GM18867 (cell line): ENCODE measurements at regions not wholly inside any gene's neighbourhood (a gene's known extent, or its start where the extent isn't known, plus 50 kb on each side); places are given as distances from the start of the nearest gene placed in this dataset.

Experiments used
- ATAC-seq: cut with Tn5 transposase; IDR thresholded peaks from one replicate; pipeline ENCODE4 v1.9.1; 2021; ENCODE audit warnings: mild to moderate bottlenecking, moderate library complexity; ENCODE audit not compliant: unreplicated experiment

DNA sequence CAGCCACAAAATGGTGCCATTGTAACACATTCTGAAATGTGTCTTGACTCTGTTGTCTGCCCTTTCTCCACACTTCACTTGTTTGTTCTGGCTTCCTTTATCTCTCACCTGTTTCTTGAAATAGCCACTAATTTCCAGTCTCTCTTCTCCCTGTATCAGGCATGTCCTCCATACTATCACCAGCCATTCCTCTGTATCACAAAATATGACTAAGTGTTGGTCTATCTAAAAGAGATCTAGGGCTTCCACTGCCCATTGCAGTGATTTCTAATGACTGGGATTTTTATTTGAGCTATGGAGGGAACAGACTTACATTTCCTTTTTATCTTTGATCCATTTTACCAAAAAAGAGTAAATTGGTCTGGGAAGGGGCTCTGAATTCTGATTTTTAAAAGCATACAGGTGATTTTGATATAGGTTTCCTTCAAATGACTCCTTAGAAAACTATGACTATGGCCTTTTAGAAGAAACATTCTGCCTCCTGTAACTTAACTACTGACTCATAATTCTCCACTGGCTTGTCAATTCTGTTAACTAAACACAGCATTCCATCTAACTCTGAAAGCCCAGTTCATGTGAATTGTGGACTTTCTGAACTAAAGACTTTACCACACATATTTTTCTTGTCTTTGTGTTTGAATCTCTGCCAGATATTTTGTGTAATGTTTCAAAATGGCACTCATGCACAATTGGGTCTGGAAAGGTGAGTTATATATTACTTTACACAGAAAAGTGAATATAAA, 1121.4 kb downstream of the XPNPEP1 start:
- no peak for ATAC-seq

DNA sequence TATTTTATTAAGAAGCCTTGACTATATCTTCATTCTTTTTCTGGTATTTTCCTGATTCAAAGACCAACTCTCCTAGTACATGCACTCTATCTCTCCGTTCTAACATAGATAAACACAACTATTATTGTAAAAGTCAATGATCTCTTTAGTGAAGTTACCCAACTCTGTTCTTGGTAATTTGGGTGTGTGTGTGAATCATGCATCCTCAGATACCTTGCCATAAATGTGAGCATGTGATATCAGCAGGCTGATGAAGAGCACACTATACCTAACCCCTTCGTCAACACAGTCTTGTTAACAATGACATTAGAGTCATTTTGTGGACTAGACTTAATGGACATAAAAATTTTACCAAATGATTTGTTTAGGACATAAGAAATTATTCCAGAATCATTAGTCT, 1122.1 kb downstream of the XPNPEP1 start:
- ATAC-seq = no peak

DNA sequence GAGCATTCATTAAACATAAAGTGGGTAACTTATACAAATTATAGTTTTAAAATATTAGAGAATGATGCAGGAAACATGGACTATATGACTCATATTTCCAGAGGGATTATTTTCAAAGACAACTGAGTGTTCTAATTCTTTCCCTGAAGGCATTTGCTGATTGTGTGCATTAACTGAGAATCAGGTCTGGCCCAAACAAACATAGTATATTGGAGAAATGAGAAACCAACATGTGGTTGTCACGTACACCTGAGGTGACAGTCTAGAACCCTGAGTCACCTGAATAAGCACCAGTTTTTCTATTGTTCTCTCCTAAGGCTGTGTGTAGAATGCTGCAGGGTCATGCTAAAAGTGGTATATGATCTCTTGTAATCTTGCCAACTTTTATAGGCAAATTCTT, 1125.7 kb downstream of the XPNPEP1 start:
- ATAC-seq = no peak

DNA sequence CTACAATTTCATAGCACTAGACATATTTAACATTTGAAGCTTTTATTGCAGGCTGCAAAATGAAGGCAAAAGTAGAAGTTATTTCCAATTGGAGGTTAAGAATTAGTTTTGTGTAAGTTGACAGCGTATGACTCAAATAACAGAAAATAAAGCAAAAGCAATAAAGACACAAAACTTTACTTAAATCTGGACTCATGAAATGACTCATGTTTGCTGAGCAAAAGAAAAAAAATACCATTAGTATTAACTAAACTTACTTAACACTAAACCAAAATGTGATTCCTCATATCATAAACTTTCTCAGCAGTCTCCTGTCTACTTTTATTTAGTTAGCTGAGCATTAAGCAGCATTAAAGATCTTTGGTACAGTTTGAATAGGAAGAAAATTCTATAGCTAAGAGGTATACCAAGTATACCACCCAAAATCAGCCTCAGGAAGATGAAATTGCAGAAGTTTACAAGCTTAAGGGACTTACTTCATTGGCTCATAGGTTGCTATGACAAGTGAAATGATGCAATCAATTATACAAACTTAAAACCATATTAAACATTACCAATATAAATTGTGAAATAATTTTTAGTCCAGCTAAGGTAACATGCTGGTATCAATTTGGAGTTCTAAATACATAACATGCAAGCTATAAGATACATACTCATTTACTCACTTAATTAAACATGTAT, 1131.4 kb downstream of the XPNPEP1 start:
- ATAC-seq = no peak

DNA sequence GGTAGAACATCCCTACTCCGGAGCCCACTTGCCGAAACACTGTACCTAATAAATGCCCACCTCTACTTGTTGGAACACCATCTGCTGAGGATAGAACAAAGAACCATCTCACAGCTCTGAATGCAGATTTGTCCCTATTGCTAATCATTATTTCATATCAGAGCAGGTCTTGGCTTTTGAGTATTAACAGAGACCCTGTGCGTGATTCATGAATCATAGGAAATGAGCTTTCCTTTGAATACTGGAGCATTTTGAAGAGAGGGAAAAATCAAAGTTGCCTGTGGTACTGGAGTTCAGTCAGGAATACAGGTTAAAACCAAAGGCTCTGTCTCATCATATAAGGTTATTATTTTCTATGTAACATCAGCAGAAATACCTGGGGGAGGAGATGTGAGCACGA, 1132.3 kb downstream of the XPNPEP1 start:
- ATAC-seq = no peak

DNA sequence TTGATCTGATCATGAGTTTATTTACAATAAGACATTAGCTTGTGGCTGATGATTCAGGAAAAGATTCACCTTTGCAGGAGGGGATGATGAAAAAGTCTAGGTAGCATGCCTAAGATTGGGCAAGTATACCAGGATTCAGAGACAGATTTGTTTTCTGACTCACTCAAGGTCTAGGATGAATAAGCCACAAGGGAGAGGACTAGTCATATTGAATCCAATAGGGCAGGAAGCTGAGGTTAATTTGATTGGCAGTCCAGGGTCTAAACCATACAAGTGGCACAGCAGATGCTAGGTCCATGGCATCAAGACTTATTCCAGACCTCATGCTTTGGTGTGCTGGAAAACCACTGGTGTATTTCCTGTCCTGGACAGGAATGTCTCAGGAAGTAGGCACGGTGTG, 1133.4 kb downstream of the XPNPEP1 start:
- ATAC-seq = peak; percentile 83

DNA sequence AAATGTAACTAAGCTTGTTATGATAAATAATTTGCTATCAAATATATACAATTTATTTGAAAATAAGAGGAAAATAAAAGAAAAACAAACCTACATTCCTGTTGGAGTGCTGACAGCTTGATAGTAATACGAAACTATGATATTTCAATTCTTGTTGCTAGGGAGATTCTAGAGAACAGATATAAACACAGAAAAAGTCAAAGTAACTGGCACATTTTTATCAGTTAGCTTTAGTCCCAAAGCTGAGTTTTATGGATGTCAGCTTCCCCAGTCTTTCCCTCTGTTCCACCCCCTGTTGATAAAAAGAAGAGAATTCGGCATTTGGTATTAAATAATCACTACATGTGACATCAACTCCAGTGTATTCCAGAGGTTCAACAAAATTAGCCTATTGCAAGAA, 1134.0 kb downstream of the XPNPEP1 start:
- no peak for ATAC-seq

DNA sequence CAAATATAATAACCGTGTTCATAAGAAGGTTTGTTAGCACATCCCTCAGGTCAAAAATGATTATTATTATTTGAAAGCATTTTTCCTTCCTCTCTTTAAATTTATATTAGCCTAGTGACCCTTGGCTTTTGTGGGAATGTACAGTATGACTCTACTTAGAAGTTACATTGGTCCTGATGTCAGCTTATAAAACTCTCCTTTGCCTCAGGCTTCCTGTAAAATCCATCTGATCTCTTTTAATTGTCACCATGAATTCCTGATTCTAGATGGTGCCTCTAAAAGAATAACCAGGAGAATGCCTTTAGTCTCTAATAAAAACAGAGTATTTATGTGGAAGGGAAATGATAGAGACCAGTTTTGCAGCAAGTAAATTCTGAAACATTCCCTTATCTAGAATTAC, 1134.4 kb downstream of the XPNPEP1 start:
- no peak for ATAC-seq

DNA sequence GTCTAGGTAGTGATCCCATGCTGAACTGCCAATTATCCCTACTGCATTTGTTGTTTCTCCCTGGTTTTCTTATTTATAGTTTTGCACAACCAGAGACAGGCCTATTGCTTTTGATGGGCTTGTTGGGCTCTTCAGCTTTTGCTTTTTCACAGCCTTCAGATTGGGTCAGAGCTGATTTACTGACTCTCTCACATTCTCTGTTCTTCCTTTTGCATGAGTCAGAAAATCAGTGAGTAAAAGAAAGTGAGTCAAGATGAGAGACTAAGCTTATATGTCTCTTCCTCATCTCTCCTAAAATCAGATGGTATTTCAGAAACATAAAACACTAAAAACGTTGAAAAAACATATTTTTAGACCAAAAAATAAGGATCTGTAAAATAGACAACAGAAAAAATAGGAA, 1135.4 kb downstream of the XPNPEP1 start:
- ATAC-seq = no peak

DNA sequence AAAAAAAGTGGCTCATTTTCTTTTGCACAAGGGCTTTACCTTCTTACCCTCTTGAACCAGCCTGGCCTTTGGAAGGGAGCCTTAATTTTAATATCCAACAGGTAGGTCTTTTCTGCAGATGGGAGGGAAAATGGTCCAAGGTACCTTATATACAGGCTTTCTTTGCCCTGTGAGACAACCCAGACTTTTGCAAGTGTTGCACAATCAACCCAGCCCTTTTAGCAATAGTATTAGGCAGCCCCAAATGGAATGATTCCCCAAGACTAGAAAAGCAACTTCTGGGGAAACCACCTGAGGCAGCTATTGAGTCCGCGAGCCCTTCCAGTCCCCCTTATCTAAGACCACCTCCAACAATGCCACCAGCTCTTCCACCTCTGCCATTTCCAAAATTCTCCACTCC, 1138.3 kb downstream of the XPNPEP1 start:
- no peak for ATAC-seq

DNA sequence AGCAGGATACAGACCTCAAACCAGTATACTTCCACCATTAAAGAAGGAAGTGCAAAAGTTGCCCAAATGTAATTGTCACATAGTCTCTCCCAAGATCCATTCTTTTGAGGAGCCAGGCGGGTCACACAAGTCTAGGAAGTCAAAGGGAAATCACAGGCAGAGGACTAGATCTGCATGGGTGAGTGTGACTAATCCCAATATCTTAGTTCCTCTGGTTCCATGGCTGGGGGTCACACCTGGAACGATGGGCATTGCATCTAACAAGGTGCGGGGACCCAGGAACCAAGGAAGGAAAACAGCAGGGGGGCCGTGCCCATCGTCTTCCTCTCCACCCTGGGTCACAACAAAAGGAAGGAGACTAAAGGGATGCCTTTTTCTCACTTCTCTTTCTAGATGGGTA, 1138.8 kb downstream of the XPNPEP1 start:
- ATAC-seq = no peak

DNA sequence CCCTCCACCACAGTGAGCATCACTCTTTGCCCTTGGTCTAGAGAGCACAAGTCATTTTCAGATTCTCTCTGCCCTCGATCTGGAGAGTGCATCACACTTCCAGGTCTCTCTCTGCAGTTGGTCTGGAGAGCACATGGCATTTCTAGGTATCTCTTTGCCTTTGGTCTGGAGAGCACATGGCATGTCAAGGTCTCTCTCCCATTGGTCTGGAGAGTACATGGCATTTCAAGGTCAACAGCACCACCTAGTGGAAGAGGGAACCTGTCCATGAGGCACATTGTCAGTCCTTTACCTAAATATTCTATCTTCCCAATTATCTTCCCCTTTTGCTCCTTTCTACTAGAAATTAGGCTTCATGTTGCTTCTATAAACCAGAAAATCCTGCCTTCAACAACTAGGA, 1139.4 kb downstream of the XPNPEP1 start:
- peak; percentile 93 for ATAC-seq

DNA sequence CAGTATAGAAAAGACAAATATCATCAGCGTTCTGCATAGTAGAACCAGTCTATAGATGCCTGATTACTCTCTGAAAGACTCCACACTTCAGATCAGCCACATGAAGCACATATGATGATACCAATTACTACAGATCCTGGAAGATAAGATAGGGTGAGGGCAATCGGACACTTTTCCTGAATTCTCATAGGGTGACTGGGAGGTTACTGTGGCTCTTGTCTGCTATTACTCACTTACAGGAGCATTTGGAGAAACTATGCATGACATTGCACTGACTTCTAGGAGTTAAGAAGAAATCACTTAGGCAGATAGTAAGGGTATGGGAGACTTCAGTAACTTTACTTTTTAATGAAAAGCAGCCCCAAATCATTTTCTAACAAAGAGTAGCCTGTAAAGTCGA, 1140.9 kb downstream of the XPNPEP1 start:
- ATAC-seq = no peak

DNA sequence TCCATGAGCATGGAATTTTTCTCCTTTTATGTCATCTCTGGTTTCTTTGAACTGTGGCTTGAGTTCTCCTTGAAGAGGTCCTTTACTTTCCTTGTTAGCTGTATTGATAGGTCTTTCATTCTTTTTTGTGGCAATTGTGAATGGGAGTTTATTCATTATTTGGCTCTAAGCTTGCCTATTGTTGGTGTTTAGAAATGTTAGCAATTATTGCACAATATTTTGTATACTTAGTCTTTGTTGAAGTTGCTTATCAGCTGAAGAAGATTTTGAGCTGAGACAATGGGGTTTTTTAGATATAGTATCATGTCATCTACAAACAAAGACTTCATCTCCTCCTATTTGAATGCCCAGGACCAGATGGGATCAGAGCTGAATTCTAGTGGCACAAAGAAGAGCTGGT, 1143.8 kb downstream of the XPNPEP1 start:
- ATAC-seq = no peak

DNA sequence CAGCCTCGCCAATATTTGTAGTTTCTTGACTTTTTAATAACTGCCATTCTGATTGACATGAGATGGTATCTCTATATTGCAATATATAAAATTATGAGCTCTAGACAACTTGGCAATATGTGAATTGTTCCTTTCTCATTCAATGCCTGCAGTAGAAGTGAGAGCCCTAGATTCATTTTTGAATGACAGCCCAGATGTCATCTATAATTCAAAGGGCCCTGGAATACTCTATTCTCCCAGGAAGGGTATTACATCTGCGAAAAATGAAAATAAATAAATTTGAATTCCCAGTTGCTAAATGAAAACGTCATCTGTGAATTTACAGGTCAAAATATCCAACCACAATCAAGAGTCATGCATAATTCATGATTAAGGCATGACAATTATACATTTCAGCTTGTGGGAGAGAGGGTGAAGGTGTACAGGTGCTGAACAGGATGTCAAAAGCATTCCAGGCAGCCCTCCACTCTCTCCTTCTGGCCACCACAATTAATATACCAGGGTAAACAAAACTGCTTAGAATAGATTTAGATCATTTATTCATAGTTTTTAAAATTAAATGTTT, 1147.3 kb downstream of the XPNPEP1 start:
- ATAC-seq = no peak

DNA sequence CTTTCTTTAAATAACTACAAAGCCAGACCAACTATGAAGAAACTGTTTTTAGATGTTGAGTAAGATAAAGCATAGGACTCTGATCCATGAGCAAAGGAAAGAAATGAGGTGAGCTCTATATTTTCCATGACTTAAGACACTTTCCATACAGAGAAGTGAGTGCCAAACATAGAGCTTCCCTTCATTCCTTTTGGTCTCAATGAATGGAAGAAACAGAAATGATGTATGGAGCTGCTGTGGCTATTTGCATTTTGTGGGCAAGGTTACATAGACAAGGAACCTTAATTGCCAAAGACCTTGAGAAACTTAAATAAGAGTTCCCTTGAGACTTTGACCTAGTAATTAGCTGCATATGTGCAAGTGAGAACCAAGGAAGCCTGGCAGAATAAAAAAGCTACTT, 1152.2 kb downstream of the XPNPEP1 start:
- ATAC-seq = no peak

DNA sequence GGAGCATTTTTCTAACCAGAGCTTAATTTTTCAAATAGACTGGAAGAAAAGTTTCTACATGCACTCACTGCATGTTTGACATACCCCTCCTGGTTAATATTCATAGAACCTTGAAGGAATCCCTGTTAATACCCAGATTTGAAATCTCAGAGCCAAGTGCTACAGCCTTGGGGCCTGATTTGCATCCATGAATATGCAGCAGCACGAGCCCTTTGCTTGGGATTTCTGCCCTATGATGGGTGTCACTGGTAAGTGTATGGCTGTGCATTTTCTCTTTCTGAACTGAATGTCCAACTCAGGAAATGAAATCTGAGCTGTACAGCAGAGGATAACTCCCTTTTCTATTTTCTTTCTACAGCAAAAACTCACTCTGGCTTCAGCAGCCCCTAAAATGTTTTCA, 1157.5 kb downstream of the XPNPEP1 start:
- no peak for ATAC-seq

DNA sequence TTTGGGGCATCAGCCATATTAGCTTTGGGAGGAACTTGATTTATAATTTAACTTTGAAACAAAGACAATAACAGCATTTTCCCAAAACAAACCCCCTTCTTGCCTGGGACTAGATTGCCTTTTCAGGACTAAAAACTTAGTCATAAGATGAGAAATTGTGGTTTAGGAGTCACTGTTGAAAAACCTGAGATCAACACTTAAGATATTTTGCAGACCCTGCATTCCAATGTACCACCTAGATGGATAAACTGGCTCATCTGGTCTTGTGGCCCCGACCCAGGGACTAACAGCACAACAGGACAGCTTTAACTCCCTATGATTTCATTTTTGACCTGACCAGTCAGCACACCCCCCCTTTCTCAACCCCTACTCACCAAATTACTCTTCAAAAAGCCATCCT, 1165.4 kb downstream of the XPNPEP1 start:
- no peak for ATAC-seq

DNA sequence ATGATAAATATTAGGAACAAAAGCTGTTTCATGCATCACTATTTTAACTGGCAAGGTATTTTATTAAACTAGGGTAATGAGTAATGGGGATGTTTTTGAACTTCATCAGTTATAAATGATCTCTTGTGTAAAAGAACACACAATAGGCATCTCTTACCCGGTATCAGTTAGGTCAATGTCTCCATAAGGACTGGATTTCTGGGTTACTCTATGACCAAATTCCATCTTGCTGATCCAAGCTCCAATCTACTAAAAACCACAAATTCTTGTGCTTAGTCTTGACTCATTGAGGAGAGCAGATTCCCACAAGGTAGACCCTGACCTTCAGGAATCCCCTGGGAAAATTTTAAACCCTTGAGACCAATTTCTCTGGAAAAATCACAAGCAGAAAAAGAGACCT, 1167.7 kb downstream of the XPNPEP1 start:
- no peak for ATAC-seq

DNA sequence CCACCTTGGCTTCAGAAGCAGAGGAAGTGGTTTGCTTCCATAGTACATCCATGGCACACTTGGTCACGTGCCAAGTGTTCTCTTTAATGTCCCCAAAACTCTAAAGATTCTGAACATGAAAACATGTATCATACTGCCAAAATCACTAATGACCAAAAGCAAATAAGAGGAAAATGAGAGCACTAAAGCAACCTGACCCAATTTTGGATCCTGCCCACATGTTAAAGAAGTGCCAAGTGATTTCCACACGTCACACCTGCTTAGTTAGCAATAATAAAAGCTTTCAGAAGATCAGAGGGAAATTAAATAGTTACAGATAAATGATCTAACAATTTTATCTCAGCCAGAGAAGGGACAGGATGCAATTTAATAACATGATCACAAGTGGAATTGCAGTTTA, 1170.0 kb downstream of the XPNPEP1 start:
- no peak for ATAC-seq

DNA sequence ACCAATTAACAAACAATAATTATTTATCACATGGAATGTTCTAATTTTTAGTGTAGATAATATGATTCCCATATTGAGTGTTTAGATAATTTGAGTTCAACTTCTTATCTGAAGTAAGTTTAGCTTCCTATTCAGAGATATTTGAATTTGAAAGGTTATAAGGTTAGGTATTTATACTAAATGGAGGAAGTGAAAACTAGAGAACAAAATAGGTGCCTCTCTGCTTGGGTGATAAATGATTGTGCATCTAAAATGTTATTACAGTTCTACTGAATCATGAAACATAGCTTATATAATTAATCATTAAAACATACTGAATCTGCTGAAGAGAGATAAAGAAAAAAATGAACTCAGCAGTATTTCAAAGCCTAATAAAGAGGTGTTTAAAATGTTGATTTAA, 1174.3 kb downstream of the XPNPEP1 start:
- ATAC-seq = peak; percentile 72

DNA sequence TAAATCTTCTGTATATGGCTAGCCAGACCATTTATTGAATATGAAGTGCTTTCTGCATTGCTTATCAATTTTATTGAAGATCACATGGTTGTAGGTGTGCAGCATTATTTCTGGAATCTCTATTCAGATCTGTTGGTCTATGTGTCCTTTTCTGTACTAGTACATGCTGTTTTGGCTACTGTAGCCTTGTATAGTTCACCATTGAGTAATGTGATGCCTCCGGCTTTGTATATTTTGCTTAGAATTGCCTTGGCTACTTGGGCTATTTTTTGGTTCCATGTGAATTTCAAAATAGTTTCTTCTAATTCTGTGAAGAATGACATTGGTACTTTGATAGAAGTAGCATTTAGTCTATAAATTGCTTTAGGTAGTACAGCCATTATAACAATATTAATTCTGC, 1187.2 kb downstream of the XPNPEP1 start:
- no peak for ATAC-seq
